KMS-11 (cell line): ENCODE measurements at regions not wholly inside any gene's neighbourhood (a gene's known extent, or its start where the extent isn't known, plus 50 kb on each side); places are given as distances from the start of the nearest gene placed in this dataset.

ENCODE experiments used
- H2AFZ ChIP-seq: fragments of 200-600 bp; sonication (generic); 2 replicates; pipeline ENCODE4 v1.6.1; 2016; ENCODE audit warnings: antibody characterized with exemption, mixed run types, low read depth
- H3K27ac ChIP-seq: fragments of 200-600 bp; sonication (generic); 2 replicates; pipeline ENCODE4 v1.6.1; 2016; ENCODE audit warnings: mild to moderate bottlenecking, mixed run types
- H3K27me3 ChIP-seq: fragments of 200-600 bp; sonication (generic); 2 replicates; pipeline ENCODE4 v1.6.1; 2017; ENCODE audit warnings: mild to moderate bottlenecking, low read depth, mixed run types, moderate library complexity; ENCODE audit not compliant: insufficient read depth
- H3K36me3 ChIP-seq: fragments of 200-600 bp; sonication (generic); 2 replicates; pipeline ENCODE4 v1.6.1; 2017; ENCODE audit warnings: mild to moderate bottlenecking, mixed run types; ENCODE audit not compliant: insufficient read depth
- H3K4me1 ChIP-seq: fragments of 200-600 bp; sonication (generic); 2 replicates; pipeline ENCODE4 v1.6.1; 2016; ENCODE audit warnings: mild to moderate bottlenecking, low read depth, mixed run types; ENCODE audit not compliant: poor library complexity, severe bottlenecking
- H3K4me2 ChIP-seq: fragments of 200-600 bp; sonication (generic); 2 replicates; pipeline ENCODE4 v1.7.0; 2016; ENCODE audit warnings: mild to moderate bottlenecking, mixed run types
- H3K4me3 ChIP-seq: fragments of 200-600 bp; sonication (generic); IDR thresholded peaks from 2 replicates; pipeline ENCODE4 v1.6.1; 2017; ENCODE audit warnings: low read depth, low read length, mixed read lengths; ENCODE audit not compliant: insufficient read depth
- H3K79me2 ChIP-seq: fragments of 200-600 bp; sonication (generic); 2 replicates; pipeline ENCODE4 v1.6.1; 2016; ENCODE audit warnings: low read depth, mixed run types; ENCODE audit not compliant: insufficient read depth
- H3K9ac ChIP-seq: fragments of 200-600 bp; sonication (generic); 2 replicates; pipeline ENCODE4 v1.6.1; 2016; ENCODE audit warnings: mild to moderate bottlenecking, mixed run types
- H4K20me1 ChIP-seq: fragments of 200-600 bp; sonication (generic); 2 replicates; pipeline ENCODE4 v1.6.1; 2016; ENCODE audit warnings: mild to moderate bottlenecking, mixed run types; ENCODE audit not compliant: insufficient read depth
- CTCF ChIP-seq: fragments of 200-600 bp; sonication (generic); conservative IDR thresholded peaks from 2 replicates; pipeline ENCODE4 v1.6.1; 2017; ENCODE audit warnings: low read depth, mild to moderate bottlenecking, antibody characterized with exemption, low read length, moderate library complexity, mixed read lengths

GRCh38 chr21:40901691-40902090, 54.7 kb upstream of the DSCAM start:
- no peaks in the 10 kb centered on the region for H3K79me2 ChIP-seq
- no peak overlapping the region for H3K9ac ChIP-seq
- no peak overlapping the region for H3K27ac ChIP-seq
- no peaks in the 10 kb centered on the region for H4K20me1 ChIP-seq
- H3K36me3 ChIP-seq, result no peaks in the 10 kb centered on the region
- H2AFZ ChIP-seq, result no peak overlapping the region
- no peak for TF ChIP-seq CTCF
- no peak overlapping the region for H3K4me2 ChIP-seq
- no peaks in the 10 kb centered on the region for H3K4me1 ChIP-seq
- H3K4me3 ChIP-seq, result no peak overlapping the region
- no peaks in the 10 kb centered on the region for H3K27me3 ChIP-seq

GRCh38 chr21:40902299-40902698, 55.3 kb upstream of the DSCAM start:
- H3K4me3 ChIP-seq, result no peak overlapping the region
- H4K20me1 ChIP-seq, result no peaks in the 10 kb centered on the region
- no peak overlapping the region for H3K9ac ChIP-seq
- H2AFZ ChIP-seq, result no peak overlapping the region
- no peak for TF ChIP-seq CTCF
- H3K36me3 ChIP-seq, result no peaks in the 10 kb centered on the region
- no peaks in the 10 kb centered on the region for H3K4me1 ChIP-seq
- no peak overlapping the region for H3K27ac ChIP-seq
- no peaks in the 10 kb centered on the region for H3K27me3 ChIP-seq
- H3K4me2 ChIP-seq, result no peak overlapping the region
- no peaks in the 10 kb centered on the region for H3K79me2 ChIP-seq

GRCh38 chr21:40902993-40903392, 56.0 kb upstream of the DSCAM start:
- Histone ChIP-seq H3K27me3 (no peaks in the 10 kb centered on the region), H3K4me1 (no peaks in the 10 kb centered on the region), H3K79me2 (no peaks in the 10 kb centered on the region), H4K20me1 (no peaks in the 10 kb centered on the region), H3K4me3 (no peak overlapping the region), H3K4me2 (no peak overlapping the region), H2AFZ (no peak overlapping the region), H3K36me3 (no peaks in the 10 kb centered on the region), H3K27ac (no peak overlapping the region), H3K9ac (no peak overlapping the region)
- TF ChIP-seq CTCF, result no peak

GRCh38 chr21:40905251-40905650, 58.3 kb upstream of the DSCAM start:
- Histone ChIP-seq H4K20me1 (no peaks in the 10 kb centered on the region), H3K4me1 (no peaks in the 10 kb centered on the region), H3K4me3 (no peak overlapping the region), H2AFZ (no peak overlapping the region), H3K27me3 (no peaks in the 10 kb centered on the region), H3K79me2 (no peaks in the 10 kb centered on the region), H3K36me3 (no peaks in the 10 kb centered on the region), H3K9ac (no peak overlapping the region), H3K4me2 (no peak overlapping the region), H3K27ac (no peak overlapping the region)
- TF ChIP-seq CTCF, result no peak

GRCh38 chr21:40912375-40912774, 65.4 kb upstream of the DSCAM start:
- no peak for TF ChIP-seq CTCF
- Histone ChIP-seq H3K4me3 (no peak overlapping the region), H3K4me2 (no peak overlapping the region), H3K27me3 (no peaks in the 10 kb centered on the region), H3K9ac (no peak overlapping the region), H3K79me2 (no peaks in the 10 kb centered on the region), H4K20me1 (no peaks in the 10 kb centered on the region), H3K27ac (no peak overlapping the region), H3K36me3 (no peaks in the 10 kb centered on the region), H3K4me1 (no peaks in the 10 kb centered on the region), H2AFZ (no peak overlapping the region)
